Subcutaneous abdominal adipose tissue (tissue), 5 donors: ENCODE measurements at regions not wholly inside any gene's neighbourhood (a gene's known extent, or its start where the extent isn't known, plus 50 kb on each side); places are given as distances from the start of the nearest gene placed in this dataset.

Experiments used
- H3K27ac ChIP-seq: one replicate; pipeline ENCODE4 v1.7.0; 2013; ENCODE audit warnings: low read depth, mild to moderate bottlenecking, inconsistent platforms, low read length, moderate library complexity
- H3K27me3 ChIP-seq, 5 donors: one replicate each; pipeline ENCODE4 v1.7.0; 2013; ENCODE audit warnings: low read length in 5 of 5, inconsistent platforms in 1 of 5; ENCODE audit not compliant: control insufficient read depth in 5 of 5, insufficient read depth in 4 of 5
- H3K36me3 ChIP-seq, 5 donors: one replicate each; pipeline ENCODE4 v1.7.0; 2013; ENCODE audit warnings: low read length in 5 of 5; ENCODE audit not compliant: control insufficient read depth in 5 of 5, insufficient read depth in 5 of 5
- H3K4me1 ChIP-seq, 5 donors: one replicate each; pipeline ENCODE4 v1.7.0; 2013; ENCODE audit warnings: low read length in 5 of 5, mild to moderate bottlenecking in 3 of 5, moderate library complexity in 1 of 5; ENCODE audit not compliant: control insufficient read depth in 5 of 5, insufficient read depth in 5 of 5
- H3K4me3 ChIP-seq, 5 donors: one replicate each; pipeline ENCODE4 v1.7.0; 2013; ENCODE audit warnings: low read length in 5 of 5, low read depth in 1 of 5
- H3K9ac ChIP-seq, 5 donors: one replicate each; pipeline ENCODE4 v1.7.0; 2013; ENCODE audit warnings: low read length in 5 of 5, mild to moderate bottlenecking in 4 of 5, moderate library complexity in 3 of 5
- H3K9me3 ChIP-seq, 5 donors: one replicate each; pipeline ENCODE4 v1.7.0; 2013; ENCODE audit warnings: low read length in 5 of 5; ENCODE audit not compliant: control insufficient read depth in 5 of 5
- donor health status: healthy.
- donor health status: healthy.
- donor health status: healthy.
- donor health status: healthy.
- donor health status: healthy.

- H3K27me3 ChIP-seq, result no peaks in the 10 kb centered on the region
- no peaks in the 10 kb centered on the region for H3K9me3 ChIP-seq
Observed at GRCh38 chr12:107415834-107416233, 269.8 kb upstream of the PWP1 start.

GRCh38 chr12:107417004-107417403 is 268.6 kb upstream of the PWP1 start:
- Histone ChIP-seq H3K27ac (no peak overlapping the region), H3K4me1 (no peaks in the 10 kb centered on the region), H3K9me3 (no peaks in the 10 kb centered on the region), H3K36me3 (no peaks in the 10 kb centered on the region), H3K9ac (no peak overlapping the region), H3K4me3 (no peak overlapping the region), H3K27me3 (no peaks in the 10 kb centered on the region)

More at GRCh38 chr12:107415834-107416233, 269.8 kb upstream of the PWP1 start:
- Histone ChIP-seq H3K4me1 (no peaks in the 10 kb centered on the region), H3K9ac (no peak overlapping the region), H3K27ac (no peak overlapping the region), H3K4me3 (no peak overlapping the region), H3K36me3 (no peaks in the 10 kb centered on the region)

GRCh38 chr12:107418981-107419380 is 266.6 kb upstream of the PWP1 start:
- H3K27ac ChIP-seq, result no peak overlapping the region
- H3K36me3 ChIP-seq, result no peaks in the 10 kb centered on the region
- no peaks in the 10 kb centered on the region for H3K9me3 ChIP-seq
- no peaks in the 10 kb centered on the region for H3K27me3 ChIP-seq
- H3K4me1 ChIP-seq, result no peaks in the 10 kb centered on the region
- no peak overlapping the region for H3K9ac ChIP-seq
- H3K4me3 ChIP-seq, result no peak overlapping the region

GRCh38 chr12:107423531-107423930 is 262.1 kb upstream of the PWP1 start:
- Histone ChIP-seq H3K36me3 (no peaks in the 10 kb centered on the region), H3K4me3 (no peak overlapping the region), H3K9ac (no peak overlapping the region), H3K27me3 (peaks cover 0 to 6% (median 0%) of the 10 kb centered on the region in 5 donors), H3K27ac (no peak overlapping the region), H3K4me1 (no peaks in the 10 kb centered on the region), H3K9me3 (peaks cover 0 to 7% (median 0%) of the 10 kb centered on the region in 5 donors)

GRCh38 chr12:107429006-107429705 is 256.4 kb upstream of the PWP1 start:
- no peak overlapping the region for H3K27ac ChIP-seq
- H3K9me3 ChIP-seq, result peaks cover 0 to 7% (median 0%) of the 10 kb centered on the region in 5 donors
- H3K27me3 ChIP-seq, result peaks cover 0 to 6% (median 0%) of the 10 kb centered on the region in 5 donors
- no peak overlapping the region for H3K9ac ChIP-seq
- no peaks in the 10 kb centered on the region for H3K36me3 ChIP-seq
- no peak overlapping the region for H3K4me3 ChIP-seq
- no peaks in the 10 kb centered on the region for H3K4me1 ChIP-seq

- Histone ChIP-seq H3K4me1 (no peaks in the 10 kb centered on the region), H3K27me3 (no peaks in the 10 kb centered on the region), H3K9ac (no peak overlapping the region), H3K36me3 (no peaks in the 10 kb centered on the region), H3K27ac (no peak overlapping the region), H3K9me3 (peaks cover 0 to 2% (median 0%) of the 10 kb centered on the region in 5 donors), H3K4me3 (no peak overlapping the region)
Observed at GRCh38 chr12:107431942-107432341, 253.7 kb upstream of the PWP1 start.

GRCh38 chr12:107435072-107435471 is 250.5 kb upstream of the PWP1 start:
- H3K9ac ChIP-seq, result no peak overlapping the region
- H3K4me1 ChIP-seq, result no peaks in the 10 kb centered on the region
- H3K36me3 ChIP-seq, result no peaks in the 10 kb centered on the region
- no peak overlapping the region for H3K4me3 ChIP-seq
- no peaks in the 10 kb centered on the region for H3K27me3 ChIP-seq
- no peak overlapping the region for H3K27ac ChIP-seq
- no peaks in the 10 kb centered on the region for H3K9me3 ChIP-seq

GRCh38 chr12:107435520-107435919 is 250.1 kb upstream of the PWP1 start:
- Histone ChIP-seq H3K9ac (no peak overlapping the region), H3K27me3 (no peaks in the 10 kb centered on the region), H3K4me1 (no peaks in the 10 kb centered on the region), H3K9me3 (no peaks in the 10 kb centered on the region), H3K36me3 (no peaks in the 10 kb centered on the region), H3K4me3 (no peak overlapping the region), H3K27ac (no peak overlapping the region)

- H3K9me3 ChIP-seq, result no peaks in the 10 kb centered on the region
- H3K36me3 ChIP-seq, result no peaks in the 10 kb centered on the region
- no peak overlapping the region for H3K27ac ChIP-seq
- no peak overlapping the region for H3K9ac ChIP-seq
- no peaks in the 10 kb centered on the region for H3K27me3 ChIP-seq
- H3K4me1 ChIP-seq, result no peaks in the 10 kb centered on the region
- no peak overlapping the region for H3K4me3 ChIP-seq
Observed at GRCh38 chr12:107436376-107436775, 249.2 kb upstream of the PWP1 start.

GRCh38 chr12:107436836-107437235 is 248.8 kb upstream of the PWP1 start:
- Histone ChIP-seq H3K4me3 (no peak overlapping the region), H3K27ac (no peak overlapping the region), H3K9me3 (no peaks in the 10 kb centered on the region), H3K4me1 (peaks cover 0 to 4% (median 0%) of the 10 kb centered on the region in 5 donors), H3K9ac (no peak overlapping the region), H3K27me3 (no peaks in the 10 kb centered on the region), H3K36me3 (no peaks in the 10 kb centered on the region)
